H9 (cell line): ENCODE measurements at regions not wholly inside any gene's neighbourhood (a gene's known extent, or its start where the extent isn't known, plus 50 kb on each side); places are given as distances from the start of the nearest gene placed in this dataset.

ENCODE experiments used
- DNase-seq: peaks from one replicate; pipeline ENCODE4 v3.0.0-alpha.2; 2017
- H2AFZ ChIP-seq: one replicate; pipeline ENCODE4 v1.6.1; 2013; ENCODE audit warnings: mild to moderate bottlenecking, low read length, control low read depth, moderate library complexity
- H2AK5ac ChIP-seq: 2 replicates; pipeline ENCODE4 v1.6.1; 2013; ENCODE audit warnings: low read length, control low read depth, mixed read lengths; ENCODE audit not compliant: insufficient read length
- H2BK120ac ChIP-seq: one replicate; pipeline ENCODE4 v1.6.1; 2013; ENCODE audit warnings: low read depth, mild to moderate bottlenecking, low read length, control low read depth, inconsistent platforms; ENCODE audit not compliant: poor library complexity, severe bottlenecking
- H2BK12ac ChIP-seq: 2 replicates; pipeline ENCODE4 v1.6.1; 2013; ENCODE audit warnings: low read length, control low read depth, mixed read lengths, low read depth; ENCODE audit not compliant: insufficient read length
- H2BK15ac ChIP-seq: 2 replicates; pipeline ENCODE4 v1.6.1; 2013; ENCODE audit warnings: low read depth, low read length, control low read depth
- H2BK20ac ChIP-seq: one replicate; pipeline ENCODE4 v1.6.1; 2013; ENCODE audit warnings: low read depth, mild to moderate bottlenecking, low read length, control low read depth, inconsistent platforms; ENCODE audit not compliant: poor library complexity, severe bottlenecking
- H2BK5ac ChIP-seq: 2 replicates; pipeline ENCODE4 v1.6.1; 2013; ENCODE audit warnings: low read length, control low read depth, mixed read lengths; ENCODE audit not compliant: insufficient read length
- H3K14ac ChIP-seq: 2 replicates; pipeline ENCODE4 v1.6.1; 2013; ENCODE audit warnings: low read length, control low read depth; ENCODE audit not compliant: insufficient read depth
- H3K18ac ChIP-seq: 2 replicates; pipeline ENCODE4 v1.6.1; 2013; ENCODE audit warnings: low read depth, mild to moderate bottlenecking, mixed read lengths, low read length, control low read depth; ENCODE audit not compliant: insufficient read length
- H3K23ac ChIP-seq: 2 replicates; pipeline ENCODE4 v1.6.1; 2013; ENCODE audit warnings: low read length, control low read depth, mixed read lengths, low read depth; ENCODE audit not compliant: insufficient read length
- H3K23me2 ChIP-seq: 2 replicates; pipeline ENCODE4 v1.6.1; 2013; ENCODE audit warnings: low read depth, mild to moderate bottlenecking, mixed read lengths, low read length, control low read depth; ENCODE audit not compliant: insufficient read length, poor library complexity, severe bottlenecking
- H3K27ac ChIP-seq: 2 replicates; pipeline ENCODE4 v1.5.1; 2013; ENCODE audit warnings: low read length, control low read depth, mixed read lengths, low read depth; ENCODE audit not compliant: insufficient read length
- H3K27me3 ChIP-seq: 2 replicates; pipeline ENCODE4 v1.6.1; 2013; ENCODE audit warnings: low read length, control low read depth, inconsistent platforms; ENCODE audit not compliant: insufficient read depth
- H3K4ac ChIP-seq: 2 replicates; pipeline ENCODE4 v1.6.1; 2013; ENCODE audit warnings: low read depth, mild to moderate bottlenecking, control low read depth, inconsistent platforms, low read length, moderate library complexity
- H3K4me1 ChIP-seq: 2 replicates; pipeline ENCODE4 v1.6.1; 2013; ENCODE audit warnings: low read length, control low read depth, inconsistent platforms; ENCODE audit not compliant: insufficient read depth
- H3K4me2 ChIP-seq: 2 replicates; pipeline ENCODE4 v1.6.1; 2013; ENCODE audit warnings: low read length, control low read depth, mixed read lengths; ENCODE audit not compliant: insufficient read length, insufficient read depth
- H3K56ac ChIP-seq: 2 replicates; pipeline ENCODE4 v1.6.1; 2013; ENCODE audit warnings: low read depth, mild to moderate bottlenecking, mixed read lengths, low read length, control low read depth; ENCODE audit not compliant: insufficient read length
- H3K79me1 ChIP-seq: 2 replicates; pipeline ENCODE4 v1.6.1; 2013; ENCODE audit warnings: low read depth, mild to moderate bottlenecking, moderate library complexity, low read length, control low read depth, inconsistent platforms; ENCODE audit not compliant: insufficient read depth, poor library complexity, severe bottlenecking
- H3K79me2 ChIP-seq: 2 replicates; pipeline ENCODE4 v1.6.1; 2013; ENCODE audit warnings: low read length, control low read depth, inconsistent platforms; ENCODE audit not compliant: insufficient read depth
- H3K9ac ChIP-seq: 2 replicates; pipeline ENCODE4 v1.6.1; 2013; ENCODE audit warnings: low read length, control low read depth, mixed read lengths; ENCODE audit not compliant: insufficient read length; ENCODE audit errors: extremely low read depth
- H3K9me3 ChIP-seq: one replicate; pipeline ENCODE4 v1.6.1; 2013; ENCODE audit warnings: low read depth, low read length, inconsistent platforms; ENCODE audit not compliant: control insufficient read depth
- H3T11ph ChIP-seq: one replicate; pipeline ENCODE4 v1.6.1; 2013; ENCODE audit warnings: mild to moderate bottlenecking, low read length, control low read depth, inconsistent platforms
- H4K20me1 ChIP-seq: one replicate; pipeline ENCODE4 v1.6.1; 2013; ENCODE audit not compliant: control insufficient read depth, insufficient read length, insufficient read depth
- H4K5ac ChIP-seq: 2 replicates; pipeline ENCODE4 v1.6.1; 2013; ENCODE audit warnings: low read depth, mild to moderate bottlenecking, mixed read lengths, low read length, control low read depth; ENCODE audit not compliant: insufficient read length
- H4K8ac ChIP-seq: replicated peaks from 2 replicates; pipeline ENCODE4 v1.6.1; 2013; ENCODE audit warnings: low read length, control low read depth, mixed read lengths, low read depth; ENCODE audit not compliant: insufficient read length
- H4K91ac ChIP-seq: 2 replicates; pipeline ENCODE4 v1.6.1; 2013; ENCODE audit warnings: low read depth, mild to moderate bottlenecking, moderate library complexity, mixed read lengths, low read length, control low read depth; ENCODE audit not compliant: insufficient read length
- H3K27ac Mint-ChIP-seq, 3 experiments: 2 replicates in 2 of 3; 3 replicates in 1 of 3; pipeline ENCODE4 v1.8.0; 2020 to 2021; ENCODE audit warnings: mixed read lengths in 3 of 3, mild to moderate bottlenecking in 1 of 3, moderate library complexity in 1 of 3
- H3K27me3 Mint-ChIP-seq: 2 replicates; pipeline ENCODE4 v1.8.0; 2021; ENCODE audit warnings: low read depth, mild to moderate bottlenecking, moderate library complexity, mixed read lengths
- H3K36me3 Mint-ChIP-seq, 3 experiments: 2 replicates in 2 of 3; 3 replicates in 1 of 3; pipeline ENCODE4 v1.8.0; 2020 to 2021; ENCODE audit warnings: low read depth in 3 of 3, mixed read lengths in 3 of 3; ENCODE audit not compliant: insufficient read depth in 1 of 3
- H3K4me1 Mint-ChIP-seq, 2 experiments: 2 replicates each; pipeline ENCODE4 v1.8.0; 2020; ENCODE audit warnings: mixed read lengths in 2 of 2
- H3K4me3 Mint-ChIP-seq, 2 experiments: 2 replicates in 1 of 2; 3 replicates in 1 of 2; pipeline ENCODE4 v1.8.0; 2020 to 2021; ENCODE audit warnings: mild to moderate bottlenecking in 2 of 2, mixed read lengths in 2 of 2, moderate library complexity in 1 of 2
- H3K9me3 Mint-ChIP-seq, 2 experiments: 2 replicates in 1 of 2; 3 replicates in 1 of 2; pipeline ENCODE4 v1.8.0; 2020; ENCODE audit warnings: mild to moderate bottlenecking in 2 of 2, mixed read lengths in 2 of 2, moderate library complexity in 1 of 2
- CTCF ChIP-seq: fragments of 200-600 bp; sonication (generic); conservative IDR thresholded peaks from 3 replicates; pipeline ENCODE4 v1.8.0; 2021; ENCODE audit warnings: antibody characterized with exemption, mild to moderate bottlenecking
- WGBS: extraction: QIAGEN DNeasy Blood & Tissue Kit; methylation state at CpG from one replicate; pipeline ENCODE4 v1.1.7; 2013; ENCODE audit warnings: missing lambda C conversion rate, low lambda C conversion rate, mixed read lengths; ENCODE audit not compliant: insufficient read length; ENCODE audit errors: extremely low coverage; 5-methylcytosine and 5-hydroxymethylcytosine counted together

DNA sequence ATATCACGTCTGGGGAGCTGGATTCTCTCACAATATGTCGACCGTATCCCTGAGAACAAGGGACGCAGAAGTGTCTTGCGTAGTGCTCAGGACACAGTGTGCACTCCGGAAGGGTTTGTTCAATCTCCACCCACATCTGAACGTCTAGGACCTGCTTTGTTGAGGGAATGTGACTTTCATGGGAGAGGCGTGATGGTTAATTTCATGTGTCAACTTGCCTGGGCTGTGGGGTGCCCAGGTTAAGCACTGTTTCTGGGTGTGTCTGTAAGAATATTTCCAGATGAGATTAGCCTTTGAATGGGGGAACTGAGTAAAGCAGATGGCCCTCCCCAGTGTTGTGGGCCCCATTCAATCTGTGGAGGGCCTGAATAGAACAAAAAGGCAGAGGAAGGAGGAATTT, 80.4 kb upstream of the SFMBT2 start:
- Histone ChIP-seq H2AK5ac (no peak overlapping the region), H2BK15ac (no peak overlapping the region), H4K8ac (no peak overlapping the region), H3K56ac (no peak overlapping the region), H2AFZ (no peak overlapping the region), H4K20me1 (no peaks in the 10 kb centered on the region), H2BK120ac (no peak overlapping the region), H3K23me2 (no peaks in the 10 kb centered on the region), H3K4ac (no peak overlapping the region), H3K79me2 (no peaks in the 10 kb centered on the region), H3K14ac (no peak overlapping the region), H2BK12ac (no peak overlapping the region), H4K5ac (no peak overlapping the region), H3K23ac (no peak overlapping the region), H3K27ac (no peak overlapping the region), H3T11ph (no peak overlapping the region), H3K4me2 (no peak overlapping the region), H2BK20ac (no peak overlapping the region), H3K9me3 (no peaks in the 10 kb centered on the region), H3K79me1 (no peaks in the 10 kb centered on the region), H3K18ac (no peak overlapping the region), H3K27me3 (no peaks in the 10 kb centered on the region), H2BK5ac (no peak overlapping the region), H3K9ac (no peak overlapping the region), H3K4me1 (no peaks in the 10 kb centered on the region), H4K91ac (no peak overlapping the region)
- no peak overlapping the region for H3K4me3 Mint-ChIP-seq
- H3K36me3 Mint-ChIP-seq, result no peaks in the 10 kb centered on the region
- H3K9me3 Mint-ChIP-seq, result peaks cover 0 to 3% of the 10 kb centered on the region in 2 experiments; a peak in 1 of 5 replicates
- WGBS, result no CpG with 5 or more reads among the region's 8 CpGs
- 0 out of 2 replicates have a peak, but pooled peaks cover 2% of the 10 kb centered on the region for H3K27me3 Mint-ChIP-seq
- H3K27ac Mint-ChIP-seq, result no peak overlapping the region
- TF ChIP-seq CTCF, result no peak
- DNase-seq, result no peak
- peaks cover 19 to 27% of the 10 kb centered on the region in 2 experiments for H3K4me1 Mint-ChIP-seq
